NCI-H128 (cell line): ENCODE measurements at regions not wholly inside any gene's neighbourhood (a gene's known extent, or its start where the extent isn't known, plus 50 kb on each side); places are given as distances from the start of the nearest gene placed in this dataset.

Experiments
- DNase-seq: peaks from one replicate; lab custom pipeline; 2025; ENCODE audit not compliant: unreplicated experiment; lab: John Stamatoyannopoulos, UW

DNA sequence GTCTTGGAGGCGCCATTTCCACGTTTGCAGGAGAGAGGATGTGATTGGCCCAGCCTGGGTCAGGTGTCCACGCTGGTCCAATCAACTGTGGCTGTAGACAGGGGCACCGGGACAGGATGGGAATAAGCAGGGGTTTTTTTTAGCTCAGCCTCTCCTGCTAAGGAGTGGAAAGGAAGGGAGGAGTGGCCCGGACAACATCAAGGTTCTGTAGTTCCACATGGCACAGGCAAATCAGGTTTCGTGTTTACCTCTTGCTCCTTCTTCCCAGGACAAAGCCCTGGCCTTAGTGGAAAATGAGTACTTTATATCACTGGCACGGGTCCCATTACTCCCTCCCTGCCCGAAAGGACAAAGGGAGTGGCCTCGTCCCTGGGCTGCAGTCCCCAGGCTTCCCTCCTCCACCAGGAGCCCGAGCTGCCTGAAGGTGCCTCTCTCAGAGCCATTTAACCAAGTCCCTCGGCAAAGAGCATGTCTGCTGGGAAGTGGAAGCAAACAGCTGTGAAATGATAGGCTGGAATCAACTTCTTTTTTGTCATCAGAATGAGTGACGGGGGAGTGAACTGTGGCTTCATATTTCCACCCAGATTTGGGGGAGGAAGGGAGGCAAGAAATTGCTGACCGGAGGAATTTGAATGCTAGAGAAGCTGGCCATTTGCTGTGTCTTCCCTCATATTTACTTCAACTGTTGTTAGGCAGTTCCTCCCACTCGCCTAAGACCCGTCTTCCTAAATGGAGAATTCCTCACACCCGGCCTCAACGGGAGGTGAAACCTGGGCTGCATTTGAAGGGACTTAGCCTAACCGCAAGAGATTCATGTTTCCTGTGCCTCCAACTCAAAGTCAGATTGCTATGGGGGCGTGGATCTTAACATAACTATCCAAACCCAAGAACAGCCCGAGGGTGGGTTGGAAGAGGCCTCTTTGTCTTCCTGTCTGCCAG lies 84.9 kb upstream of the SLC44A3 start:
- DNase-seq = no peak

DNA sequence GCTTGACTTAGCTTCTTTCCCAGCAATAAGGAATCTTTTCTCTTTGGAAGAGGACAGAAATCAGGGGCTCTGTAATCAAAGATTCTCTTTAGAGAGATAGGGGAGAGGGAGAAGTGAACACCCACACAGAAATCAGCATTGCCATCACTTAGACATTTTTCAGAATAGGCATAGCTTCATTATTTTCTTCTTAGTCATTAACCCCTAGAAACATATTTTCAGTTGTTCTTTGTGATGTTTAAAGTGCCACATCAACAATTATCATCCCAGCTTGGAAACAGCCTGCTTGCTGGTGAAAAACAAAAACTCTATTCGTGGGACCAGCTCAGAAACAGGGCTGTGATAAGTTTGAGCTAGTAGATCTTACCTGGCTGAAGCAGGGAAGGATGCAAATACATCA lies 88.3 kb upstream of the SLC44A3 start:
- DNase-seq = no peak

DNA sequence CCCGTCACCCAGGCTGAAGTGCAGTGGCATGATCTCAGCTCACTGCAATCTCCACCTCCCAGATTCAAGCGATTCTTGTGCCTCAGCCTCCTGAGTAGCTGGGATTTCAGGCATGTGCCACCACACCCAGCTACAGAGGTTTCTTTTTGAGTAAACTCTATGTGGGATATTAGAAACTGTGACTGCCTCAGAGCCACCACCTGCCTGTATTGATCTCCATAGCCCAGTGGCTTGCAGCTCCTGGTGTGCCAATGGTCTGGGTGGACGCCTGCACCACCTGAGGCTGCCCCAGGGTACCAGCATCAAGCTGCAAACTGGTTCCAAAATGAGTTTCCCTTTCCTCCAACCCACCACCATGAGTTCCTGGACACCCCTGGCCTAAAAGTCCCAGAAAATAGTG lies 89.7 kb upstream of the SLC44A3 start:
- no peak for DNase-seq

DNA sequence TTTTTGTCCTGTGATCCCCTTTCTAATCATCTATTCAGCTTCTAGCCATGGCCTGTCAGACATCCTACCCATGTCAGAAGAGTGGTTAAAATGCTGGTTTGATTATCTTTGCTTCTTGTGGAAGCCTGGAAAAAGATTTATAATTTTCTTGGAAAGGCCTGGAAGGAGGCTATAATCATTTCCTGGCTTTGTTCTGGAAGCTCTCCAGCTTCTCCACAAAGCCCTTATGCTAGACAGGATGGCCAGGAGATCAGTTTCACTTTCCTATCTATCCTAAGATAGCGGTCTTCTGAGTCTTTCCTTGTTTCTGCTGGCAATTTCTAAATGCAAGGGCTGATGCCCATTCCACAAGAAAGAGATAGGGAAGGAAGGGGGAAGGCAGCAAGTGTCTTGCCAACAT lies 90.9 kb upstream of the SLC44A3 start:
- DNase-seq = no peak

DNA sequence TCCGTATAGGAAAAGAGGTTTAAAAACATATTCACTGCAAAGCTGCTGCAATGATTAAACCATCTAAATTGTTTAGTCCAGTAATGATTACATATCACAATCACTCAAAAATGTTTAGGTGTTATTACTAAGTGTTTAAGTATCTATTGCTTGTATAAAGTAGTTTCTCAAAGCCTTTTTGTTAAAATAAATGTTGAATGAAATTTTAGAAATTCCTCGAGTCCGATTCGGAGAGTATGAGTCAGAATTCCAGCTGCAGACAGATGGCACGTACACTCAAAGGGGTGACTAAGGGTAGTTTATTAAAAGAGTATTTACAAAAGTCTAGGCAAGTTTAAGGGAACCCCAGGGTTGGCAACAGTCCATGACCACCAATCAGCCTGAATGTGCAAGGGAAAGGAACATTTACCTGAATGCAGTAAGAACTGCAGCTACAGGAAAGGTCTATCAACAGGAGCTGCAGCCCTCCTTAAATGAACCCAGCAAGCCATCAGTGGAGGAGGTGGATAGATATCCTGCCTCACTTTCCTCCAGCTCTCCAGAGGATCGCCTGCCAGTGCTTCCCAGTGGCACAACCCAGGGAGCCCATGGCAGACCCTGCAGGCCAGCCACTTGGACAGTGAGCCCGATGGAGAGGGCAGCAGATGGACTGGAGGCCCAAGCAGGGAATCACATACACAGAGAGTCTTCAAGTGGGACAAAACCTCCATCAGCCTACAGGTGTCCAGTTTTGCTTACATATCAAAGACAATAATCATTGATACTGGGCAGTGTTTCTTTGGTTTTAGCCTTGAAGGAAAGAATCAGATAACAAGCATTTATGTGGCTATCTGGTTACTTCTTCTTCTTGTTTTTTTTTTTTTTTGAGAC lies 92.1 kb upstream of the SLC44A3 start:
- DNase-seq = no peak

DNA sequence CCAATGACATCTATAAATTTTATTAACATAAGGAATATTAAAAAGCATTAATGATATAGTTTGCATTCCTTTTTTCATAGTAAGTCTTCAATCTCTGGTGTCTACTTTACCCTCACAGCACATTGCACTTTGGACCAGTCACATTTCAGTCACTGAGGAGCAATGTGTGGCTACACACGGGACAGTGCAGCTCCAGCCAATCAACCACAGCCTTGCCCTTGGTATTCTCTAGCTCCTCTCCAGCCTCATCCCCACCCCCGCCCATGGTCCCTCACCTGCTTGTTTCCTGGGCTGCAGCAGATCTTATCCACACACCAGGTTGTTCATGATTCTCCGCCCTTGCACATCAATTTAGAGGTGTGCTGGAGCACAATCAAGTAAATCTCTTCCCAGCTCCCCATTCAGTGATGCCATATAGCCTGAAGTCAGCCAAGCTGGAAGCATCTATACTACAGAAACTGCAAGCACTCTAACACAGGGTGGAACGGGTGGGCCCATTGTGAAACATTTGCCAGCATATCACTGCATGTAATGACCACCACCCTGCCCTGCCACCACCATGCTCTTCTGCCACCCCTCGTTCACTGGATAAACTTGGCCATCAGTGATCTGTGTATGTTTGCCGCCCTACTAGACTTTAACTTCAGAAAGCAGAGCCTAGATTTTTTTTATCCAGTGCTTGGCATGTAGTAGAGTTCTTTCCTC lies 93.0 kb upstream of the SLC44A3 start:
- DNase-seq = no peak

DNA sequence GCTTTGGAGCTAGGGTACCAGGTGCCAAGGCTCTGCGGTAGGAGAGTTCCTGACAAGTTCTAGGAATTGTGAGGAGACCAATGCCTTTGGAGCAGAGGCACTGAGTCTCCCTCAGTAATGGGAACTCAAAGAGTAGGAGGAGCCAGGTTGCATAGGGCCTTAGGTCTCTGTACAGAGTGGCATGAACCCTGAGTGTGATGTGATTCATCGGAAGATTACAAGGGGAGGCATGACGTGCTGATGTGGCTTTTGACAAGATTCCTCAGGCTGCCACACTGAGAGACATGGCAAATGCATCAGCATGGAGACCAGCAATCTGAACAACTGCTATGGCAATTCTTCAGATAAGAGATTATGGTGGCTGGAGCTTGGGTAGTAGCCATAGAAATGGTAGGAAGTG lies 94.6 kb upstream of the SLC44A3 start:
- no peak for DNase-seq

DNA sequence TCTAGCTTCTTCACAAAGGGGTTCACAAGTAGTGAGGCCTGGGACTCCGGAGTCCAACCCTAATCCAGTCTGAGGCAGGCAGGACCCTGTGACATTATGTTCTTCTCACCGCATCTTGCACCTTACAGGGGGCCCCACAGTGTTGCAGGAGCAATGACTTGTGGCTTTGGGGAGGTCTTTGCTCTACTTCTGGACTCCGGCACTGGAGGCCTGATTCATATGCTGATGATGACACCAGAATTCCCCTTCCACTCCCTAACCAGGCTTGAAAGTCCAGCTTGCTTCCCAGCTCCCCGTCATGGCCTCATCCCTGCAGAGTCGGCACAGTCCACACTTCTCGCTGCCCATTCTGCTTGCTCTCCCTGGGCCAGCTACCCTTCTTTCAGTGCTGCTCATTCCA lies 96.3 kb upstream of the SLC44A3 start:
- no peak for DNase-seq

DNA sequence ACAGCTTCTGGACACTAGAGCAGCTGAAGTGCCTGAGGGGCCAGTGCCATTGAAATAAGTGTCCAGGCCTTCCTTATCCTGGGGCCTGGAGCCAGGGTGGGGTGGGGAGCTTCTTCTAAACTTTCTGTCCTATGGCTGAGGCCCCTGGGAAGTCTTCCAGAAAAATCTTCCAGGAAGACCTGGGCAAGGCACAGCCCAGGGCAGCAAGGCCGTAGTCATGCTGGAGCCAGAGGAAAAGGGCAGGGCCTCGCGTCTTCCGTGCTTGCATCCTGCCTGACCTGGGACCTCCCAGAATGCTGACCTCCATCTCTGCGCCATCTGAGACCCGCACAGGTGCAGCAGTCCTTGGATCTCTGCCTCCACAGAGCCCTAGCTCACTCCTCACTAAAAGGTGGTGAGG lies 96.7 kb upstream of the SLC44A3 start:
- no peak for DNase-seq

DNA sequence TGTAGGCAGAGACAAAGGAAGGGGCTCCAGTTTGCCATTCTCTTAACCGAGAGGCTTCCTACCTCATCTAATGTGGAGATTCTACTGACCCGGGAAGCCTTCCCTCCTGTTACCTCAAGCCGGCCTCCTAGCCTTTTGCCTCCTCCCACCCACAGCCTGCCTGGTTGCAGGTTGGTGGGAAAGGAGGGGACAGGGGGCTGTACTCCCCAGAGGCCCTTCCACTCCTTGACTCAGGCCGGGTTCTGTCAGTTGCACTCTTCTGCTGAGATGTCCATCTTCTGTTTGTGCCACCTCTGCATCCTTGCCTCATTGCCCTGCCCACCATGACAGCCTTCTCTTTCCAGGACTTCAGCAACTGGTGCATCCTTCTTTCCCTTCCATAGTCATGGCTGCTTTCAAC lies 98.0 kb upstream of the SLC44A3 start:
- DNase-seq = no peak

DNA sequence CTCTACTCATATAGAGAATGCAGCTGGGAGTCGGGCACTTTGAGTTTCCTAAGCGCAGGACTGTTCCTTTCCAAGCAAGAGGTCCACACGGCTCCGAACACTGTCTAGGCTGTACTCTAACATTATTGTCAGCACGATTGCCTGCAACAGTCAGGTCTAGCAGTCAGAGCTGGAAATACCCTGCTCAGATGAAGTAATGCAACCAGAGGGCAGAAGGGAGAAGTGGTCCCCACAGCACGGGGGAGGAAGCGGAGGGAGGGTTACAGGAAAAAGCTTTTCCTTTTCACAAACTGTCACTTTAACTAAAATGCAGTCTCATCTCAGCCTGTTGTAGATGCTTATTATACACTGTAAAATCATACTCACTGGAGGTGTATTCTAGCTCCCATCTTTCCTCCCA lies 98.9 kb upstream of the SLC44A3 start:
- no peak for DNase-seq

DNA sequence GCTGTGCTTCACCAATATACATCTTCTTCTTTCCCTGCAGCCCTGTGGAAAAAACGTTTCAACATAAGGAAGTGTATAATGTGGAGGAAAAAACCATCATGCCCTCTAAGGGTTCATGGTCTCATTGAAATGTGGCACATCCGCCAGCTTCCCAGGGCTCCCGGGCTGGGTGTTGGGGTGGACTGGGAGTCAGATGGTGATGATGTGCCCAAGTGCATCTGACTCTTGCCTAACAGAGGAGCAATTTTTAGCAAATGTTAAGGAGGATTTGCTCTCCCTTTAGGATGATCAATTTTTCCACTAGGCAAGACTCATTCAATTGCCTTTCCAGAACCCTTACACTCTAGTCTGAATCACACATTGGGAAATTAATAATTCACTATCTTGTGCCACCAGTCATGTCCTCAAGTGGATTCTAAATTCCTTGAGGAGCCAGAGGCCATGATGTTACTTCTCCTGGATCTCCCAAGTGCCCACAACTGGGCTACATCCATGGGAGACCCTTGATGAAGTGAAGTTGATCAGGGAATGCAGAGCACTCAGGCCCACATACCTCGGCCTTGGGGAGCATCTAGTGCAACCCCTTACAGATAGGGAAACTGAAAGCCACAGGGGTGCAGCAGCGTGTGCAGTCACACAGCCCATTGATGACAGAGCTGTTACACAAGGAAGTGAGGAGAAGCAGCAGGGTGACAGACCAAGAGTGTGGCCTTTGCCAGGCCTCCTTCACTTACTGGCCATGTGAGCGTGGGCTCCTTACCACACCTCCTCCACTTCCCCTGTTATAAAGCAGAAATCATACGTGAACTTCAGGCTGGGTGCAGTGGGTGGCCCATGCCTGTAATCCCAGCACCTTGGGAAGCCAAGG lies 100.0 kb upstream of the SLC44A3 start:
- DNase-seq = no peak

DNA sequence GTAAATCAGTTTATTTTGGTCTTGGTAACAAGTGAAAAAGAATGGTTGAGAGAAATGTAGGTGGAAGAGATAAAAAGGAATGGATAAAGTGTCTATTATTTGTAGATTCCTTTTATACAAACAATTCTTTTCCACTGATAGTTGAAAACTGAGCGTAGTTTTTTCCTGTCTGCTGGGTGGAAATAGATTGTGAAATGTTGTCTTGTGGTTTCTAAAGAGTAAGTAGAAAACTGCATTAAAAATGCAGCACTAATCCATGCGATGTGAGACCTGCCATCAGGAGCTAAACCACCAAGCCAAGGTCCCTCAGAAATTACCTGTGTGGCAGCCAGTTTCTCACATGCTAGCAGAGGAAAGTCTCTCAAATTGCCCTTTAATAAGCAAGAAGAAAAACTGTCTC lies 103.2 kb upstream of the SLC44A3 start:
- no peak for DNase-seq

DNA sequence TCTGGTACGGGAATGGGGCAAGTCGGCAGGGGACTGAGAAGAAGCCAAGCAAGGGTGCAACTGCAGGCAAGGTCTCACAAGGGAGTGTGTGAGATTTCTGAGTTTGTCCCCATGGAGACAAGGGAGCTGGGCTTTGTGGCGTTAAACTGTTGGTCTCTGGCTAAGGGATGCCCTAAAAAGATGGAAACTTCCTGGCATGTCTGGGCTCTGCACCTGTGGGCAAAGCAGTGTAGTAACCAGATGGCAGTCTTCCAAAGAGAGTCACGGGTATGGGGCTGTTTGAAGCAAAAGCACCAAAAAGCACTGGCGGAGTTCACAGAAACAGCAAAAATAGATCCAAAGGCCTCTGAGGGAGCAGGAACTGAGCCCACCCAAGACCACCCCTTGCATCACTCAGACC lies 104.8 kb upstream of the SLC44A3 start:
- no peak for DNase-seq

DNA sequence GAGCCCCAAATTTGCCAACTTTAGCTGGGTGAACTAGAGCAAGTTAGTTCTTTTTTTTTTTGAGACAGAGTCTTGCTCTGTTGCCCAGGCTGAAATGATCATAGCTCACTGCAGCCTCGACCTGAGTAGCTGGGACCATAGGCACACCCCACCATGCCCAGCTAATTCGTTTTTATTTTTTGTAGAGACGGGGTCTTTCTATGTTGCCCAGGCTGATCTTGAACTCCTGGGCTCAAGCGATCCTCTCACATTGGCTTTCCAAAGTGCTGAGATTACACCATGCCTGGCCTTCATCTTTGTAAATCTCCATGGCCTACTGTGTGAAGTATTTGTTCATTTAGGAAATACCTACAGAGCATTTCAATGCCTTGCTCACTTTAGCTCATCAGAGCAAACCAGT lies 105.6 kb upstream of the SLC44A3 start:
- DNase-seq = no peak

DNA sequence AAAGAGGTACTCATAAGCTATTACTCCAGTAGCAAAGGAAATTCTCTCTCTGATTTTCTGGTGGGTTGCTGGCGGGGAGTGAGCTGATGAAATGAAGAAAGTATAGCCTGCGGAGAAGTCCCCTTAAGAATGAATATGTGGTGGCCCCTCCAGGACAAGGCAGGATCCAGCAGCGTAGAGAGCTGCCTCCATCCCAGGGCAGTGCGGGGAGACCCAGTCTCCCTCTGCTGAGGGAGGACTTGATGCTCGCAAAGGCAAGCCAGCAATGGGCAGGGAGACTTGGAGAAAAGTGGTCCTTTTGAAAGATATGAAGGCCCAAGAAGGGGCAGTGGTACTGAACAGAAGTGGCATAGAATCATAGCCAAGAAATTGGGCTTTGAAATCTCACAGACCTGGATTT lies 106.0 kb upstream of the SLC44A3 start:
- DNase-seq = no peak

DNA sequence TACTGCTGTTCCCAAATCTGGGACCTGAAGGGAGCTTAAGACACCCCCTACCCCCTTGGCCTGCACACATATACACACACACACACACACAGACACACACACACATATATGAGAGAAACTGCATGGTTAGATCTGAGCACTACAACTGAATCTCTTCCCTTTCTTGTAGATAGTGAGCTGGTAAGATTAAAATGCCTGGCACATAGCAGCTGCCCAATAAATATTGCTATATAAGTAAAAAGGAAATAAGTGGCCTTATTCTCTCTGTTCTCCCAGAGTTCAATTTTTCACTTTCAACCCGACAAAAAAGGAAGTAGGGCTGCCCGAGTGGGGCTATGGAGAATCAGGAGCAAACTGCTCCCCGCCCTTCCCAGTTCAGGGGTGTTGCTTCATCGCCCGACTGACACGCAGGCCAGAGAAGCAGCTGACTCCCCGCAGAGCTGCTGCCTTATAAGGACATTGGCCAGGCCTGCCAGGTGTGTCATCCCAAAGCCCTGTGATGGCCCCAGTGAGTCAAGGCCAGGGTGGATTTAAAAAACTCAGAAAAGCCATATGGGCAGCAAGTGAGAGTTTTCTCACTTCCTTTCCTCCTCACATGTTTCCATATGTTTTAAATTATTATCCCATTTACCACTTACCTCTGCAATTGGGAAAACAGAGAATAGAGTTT lies 106.5 kb upstream of the SLC44A3 start:
- DNase-seq = no peak

DNA sequence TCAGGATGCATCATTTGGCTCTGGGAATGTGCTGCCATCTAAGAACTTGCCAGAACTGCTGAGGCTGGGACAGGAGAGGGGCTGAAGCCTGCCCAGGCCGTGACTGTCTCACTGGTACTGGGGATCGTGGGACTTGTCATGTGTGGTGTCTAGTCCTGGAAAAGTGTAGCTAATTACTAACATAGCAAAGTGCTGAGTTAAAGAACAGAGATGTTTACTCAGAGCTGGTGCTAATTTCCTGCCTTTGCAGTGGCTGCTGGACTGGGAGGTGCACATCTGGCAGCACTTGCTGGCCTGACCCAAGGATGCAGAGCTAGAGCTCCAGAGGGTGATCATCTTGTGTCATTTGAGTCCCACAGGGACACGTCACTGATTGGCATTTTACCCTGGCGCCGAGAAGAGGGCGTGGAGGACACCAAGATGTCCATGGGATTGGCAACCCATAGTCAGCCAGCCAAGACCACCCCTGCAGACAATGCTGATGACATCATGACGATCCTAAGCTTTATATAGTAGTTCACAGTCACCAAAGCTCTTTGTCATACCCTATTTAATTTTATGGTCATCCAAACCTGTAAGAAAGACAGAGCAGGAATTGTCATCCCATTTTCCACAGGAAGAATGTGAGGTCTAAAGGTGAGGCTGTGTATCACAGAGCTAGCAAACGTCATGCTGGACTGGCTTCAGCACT lies 110.1 kb upstream of the SLC44A3 start:
- DNase-seq = no peak

DNA sequence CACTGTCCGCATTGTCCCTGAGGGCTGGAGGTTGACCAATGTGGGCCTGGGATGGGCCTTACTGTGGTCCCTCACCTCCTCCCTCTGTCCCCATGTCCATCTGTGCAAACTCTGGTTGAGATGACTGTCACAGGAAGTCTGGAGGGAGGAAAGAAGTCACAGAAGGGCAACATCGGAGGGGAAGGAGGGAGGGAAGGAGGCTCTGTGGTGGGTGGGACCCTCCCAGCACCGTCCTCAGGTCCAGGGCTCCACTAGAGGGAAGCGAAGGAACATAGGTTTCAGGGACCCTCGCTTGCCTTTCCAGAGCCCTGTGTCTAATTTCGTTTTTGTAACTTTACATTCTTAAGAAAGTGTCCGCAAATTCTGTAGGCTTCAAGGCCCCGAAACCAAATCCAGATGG lies 111.3 kb upstream of the SLC44A3 start:
- no peak for DNase-seq

DNA sequence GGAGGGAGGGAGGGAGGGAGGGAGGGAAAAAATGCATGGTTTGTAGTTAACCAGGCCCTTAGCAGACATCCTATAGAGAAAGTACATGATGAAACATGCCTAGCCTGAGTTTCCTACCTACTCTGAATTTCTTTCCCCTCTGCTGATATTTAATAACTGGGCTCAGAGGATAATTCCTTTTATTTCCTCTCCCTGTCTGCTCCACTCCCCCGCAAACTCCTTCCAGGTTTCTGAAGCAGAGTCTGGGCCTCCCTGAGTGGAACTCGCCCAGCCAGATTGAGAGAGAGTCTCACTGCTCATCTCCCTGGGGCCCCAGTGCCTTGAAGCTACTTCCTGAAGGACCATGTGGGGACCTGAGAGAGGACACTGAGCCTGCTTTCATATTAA lies 111.9 kb upstream of the SLC44A3 start:
- DNase-seq = no peak
